H1 (cell line): ENCODE measurements at regions not wholly inside any gene's neighbourhood (a gene's known extent, or its start where the extent isn't known, plus 50 kb on each side); places are given as distances from the start of the nearest gene placed in this dataset.

Source experiments
- CTCF ChIA-PET: fragments of 300-600 bp; sonication (Branson Sonifier 250); formaldehyde crosslinking; loops from one replicate; lab custom pipeline; 2021; ENCODE audit not compliant: partially characterized antibody; lab: Charles Lee
- POLR2A ChIA-PET: fragments of 300-600 bp; sonication (Branson Sonifier 250); formaldehyde crosslinking; loops from one replicate; lab custom pipeline; 2021; ENCODE audit warnings: inconsistent platforms; ENCODE audit not compliant: partially characterized antibody; lab: Charles Lee
- DNase-seq, 2 experiments: peaks; one replicate each; pipeline versions ENCODE4 v3.0.0 to v3.0.0-alpha.2; 2010 to 2022; ENCODE audit warnings: low spot score in 2 of 2, low read depth in 1 of 2, mixed read lengths in 1 of 2
- FAIRE-seq: peaks from 2 replicates; lab custom pipeline; 2011; peaks lifted over from hg19 to GRCh38; lab: Jason Lieb, UNC
- H2AFZ ChIP-seq: 2 replicates; pipeline ENCODE4 v1.8.1; 2012; ENCODE audit warnings: low read length, inconsistent platforms
- H2AK5ac ChIP-seq: 2 replicates; pipeline ENCODE4 v1.6.1; 2013; ENCODE audit warnings: low read depth, low read length
- H2BK120ac ChIP-seq: replicated peaks from 2 replicates; pipeline ENCODE3; 2013; ENCODE audit warnings: low read depth, low read length, inconsistent platforms
- H2BK12ac ChIP-seq: 2 replicates; pipeline ENCODE4 v1.6.1; 2013; ENCODE audit warnings: low read depth, low read length
- H2BK15ac ChIP-seq: 2 replicates; pipeline ENCODE4 v1.6.1; 2013; ENCODE audit warnings: low read length
- H2BK20ac ChIP-seq: 2 replicates; pipeline ENCODE4 v1.6.1; 2013; ENCODE audit warnings: low read length
- H2BK5ac ChIP-seq: 2 replicates; pipeline ENCODE4 v1.6.1; 2013; ENCODE audit warnings: low read depth, low read length
- H3K14ac ChIP-seq: 2 replicates; pipeline ENCODE4 v1.6.1; 2013; ENCODE audit warnings: inconsistent platforms; ENCODE audit not compliant: insufficient read length
- H3K18ac ChIP-seq: 2 replicates; pipeline ENCODE4 v1.6.1; 2013; ENCODE audit warnings: low read length; ENCODE audit errors: extremely low read depth
- H3K23ac ChIP-seq: 2 replicates; pipeline ENCODE4 v1.6.1; 2013; ENCODE audit warnings: inconsistent platforms; ENCODE audit not compliant: insufficient read length
- H3K23me2 ChIP-seq: 2 replicates; pipeline ENCODE4 v1.6.1; 2013; ENCODE audit warnings: low read depth, low read length
- H3K27ac ChIP-seq: 2 replicates; pipeline ENCODE4 v1.6.1; 2011; ENCODE audit warnings: low read depth, low read length, inconsistent platforms
- H3K27me3 ChIP-seq, 4 experiments: replicated peaks in 1 of 4; 1 replicate in 1 of 4; 2 replicates in 3 of 4; pipeline versions ENCODE4 v1.6.1 to v1.8.1; 2011 to 2013; ENCODE audit warnings: low read length in 3 of 4, mild to moderate bottlenecking in 3 of 4, inconsistent platforms in 2 of 4, mixed read lengths in 2 of 4, moderate library complexity in 1 of 4; ENCODE audit not compliant: control insufficient read depth in 3 of 4, insufficient read depth in 3 of 4; ENCODE audit errors: extremely low read depth in 1 of 4
- H3K36me3 ChIP-seq, 4 experiments: 2 replicates each; pipeline versions ENCODE4 v1.6.1 to v1.8.1; 2011 to 2013; ENCODE audit warnings: mild to moderate bottlenecking in 4 of 4, low read length in 3 of 4, moderate library complexity in 2 of 4, control low read depth in 1 of 4, inconsistent platforms in 1 of 4; ENCODE audit not compliant: insufficient read depth in 4 of 4, control insufficient read depth in 2 of 4
- H3K4ac ChIP-seq: replicated peaks from 2 replicates; pipeline ENCODE3; 2013; ENCODE audit warnings: low read length, low read depth, mixed read lengths, inconsistent platforms; ENCODE audit not compliant: insufficient read length
- H3K4me1 ChIP-seq, 4 experiments: replicated peaks in 1 of 4; 1 replicate in 1 of 4; 2 replicates in 3 of 4; pipeline versions ENCODE4 v1.6.1 to v1.8.1; 2011 to 2013; ENCODE audit warnings: low read length in 3 of 4, inconsistent platforms in 2 of 4, mixed read lengths in 1 of 4; ENCODE audit not compliant: insufficient read depth in 4 of 4, control insufficient read depth in 3 of 4
- H3K4me2 ChIP-seq, 2 experiments: 2 replicates each; pipeline versions ENCODE4 v1.6.1 to v1.8.1; 2011 to 2013; ENCODE audit warnings: low read depth in 2 of 2, low read length in 2 of 2, control low read depth in 1 of 2, inconsistent platforms in 1 of 2, mild to moderate bottlenecking in 1 of 2; ENCODE audit not compliant: insufficient read depth in 1 of 2
- H3K4me3 ChIP-seq, 4 experiments: fragments of 200-600, 300-600 bp in 1 of 4; sonication (generic), shearing (Covaris generic), sonication (Bioruptor Twin) in 1 of 4; 2 replicates each; pipeline versions ENCODE4 v1.5.1 to v1.8.1; 2011 to 2016; ENCODE audit warnings: low read length in 4 of 4, low read depth in 3 of 4, control low read depth in 2 of 4, inconsistent platforms in 2 of 4, mild to moderate bottlenecking in 2 of 4, mixed read lengths in 1 of 4, moderate library complexity in 1 of 4; ENCODE audit not compliant: insufficient read depth in 2 of 4; ENCODE audit errors: extremely low read depth in 1 of 4
- H3K56ac ChIP-seq: replicated peaks from 2 replicates; pipeline ENCODE3; 2013; ENCODE audit warnings: low read depth, mild to moderate bottlenecking, mixed read lengths, low read length, inconsistent platforms; ENCODE audit not compliant: insufficient read length
- H3K79me1 ChIP-seq: 2 replicates; pipeline ENCODE4 v1.6.1; 2013; ENCODE audit warnings: low read depth, low read length, control low read depth
- H3K79me2 ChIP-seq, 2 experiments: 2 replicates each; pipeline versions ENCODE4 v1.6.1 to v1.8.1; 2012 to 2013; ENCODE audit warnings: low read length in 2 of 2, mild to moderate bottlenecking in 2 of 2, inconsistent platforms in 1 of 2; ENCODE audit not compliant: insufficient read depth in 2 of 2, control insufficient read depth in 1 of 2
- H3K9ac ChIP-seq, 4 experiments: replicated peaks in 1 of 4; 1 replicate in 1 of 4; 2 replicates in 3 of 4; pipeline versions ENCODE4 v1.6.1 to v1.8.1; 2011 to 2013; ENCODE audit warnings: low read depth in 3 of 4, low read length in 3 of 4, control low read depth in 2 of 4, mild to moderate bottlenecking in 2 of 4, moderate library complexity in 2 of 4, inconsistent platforms in 1 of 4; ENCODE audit errors: extremely low read depth in 1 of 4
- H3K9me3 ChIP-seq, 2 experiments: 2 replicates each; pipeline versions ENCODE4 v1.6.1 to v1.8.1; 2012 to 2013; ENCODE audit warnings: mild to moderate bottlenecking in 2 of 2, moderate library complexity in 2 of 2, control low read depth in 1 of 2, inconsistent platforms in 1 of 2, low read depth in 1 of 2, low read length in 1 of 2, mixed read lengths in 1 of 2; ENCODE audit not compliant: insufficient read depth in 2 of 2
- H4K20me1 ChIP-seq, 2 experiments: replicated peaks in 1 of 2; 2 replicates each; pipeline versions ENCODE3 to v1.8.1; 2011 to 2013; ENCODE audit warnings: inconsistent platforms in 2 of 2, low read length in 2 of 2, mild to moderate bottlenecking in 1 of 2; ENCODE audit not compliant: insufficient read depth in 2 of 2, control insufficient read depth in 1 of 2
- H4K5ac ChIP-seq: 2 replicates; pipeline ENCODE4 v1.6.1; 2013; ENCODE audit warnings: low read length, low read depth, mixed read lengths, inconsistent platforms; ENCODE audit not compliant: insufficient read length
- H4K8ac ChIP-seq: 2 replicates; pipeline ENCODE4 v1.8.0; 2013; ENCODE audit warnings: mild to moderate bottlenecking, moderate library complexity, low read length, inconsistent platforms; ENCODE audit not compliant: insufficient read depth; ENCODE audit errors: extremely low read depth
- H4K91ac ChIP-seq: replicated peaks from 2 replicates; pipeline ENCODE3; 2013; ENCODE audit warnings: low read length, mixed read lengths, inconsistent platforms; ENCODE audit not compliant: insufficient read length
- CEBPB ChIP-seq: IDR thresholded peaks from 2 replicates; pipeline ENCODE4 v1.6.1; 2012; ENCODE audit warnings: low read depth, low read length
- CREB1 ChIP-seq: IDR thresholded peaks from 2 replicates; pipeline ENCODE4 v1.6.1; 2012; ENCODE audit warnings: inconsistent platforms
- JUN ChIP-seq: IDR thresholded peaks from 2 replicates; pipeline ENCODE4 v1.6.1; 2011; ENCODE audit warnings: low read depth, mild to moderate bottlenecking, improper control_type of control experiment, low read length
- KDM1A ChIP-seq: fragments of 200-600, 300-600 bp; sonication (generic); IDR thresholded peaks from 2 replicates; pipeline ENCODE4 v1.7.1; 2016; ENCODE audit warnings: mild to moderate bottlenecking, low read length, borderline replicate concordance
- PHF8 ChIP-seq: fragments of 200-600 bp; sonication (generic); conservative IDR thresholded peaks from 2 replicates; pipeline ENCODE4 v1.7.1; 2012; ENCODE audit warnings: low read depth, mild to moderate bottlenecking, inconsistent platforms, low read length, moderate library complexity
- SP2 ChIP-seq: IDR thresholded peaks from 2 replicates; pipeline ENCODE4 v1.6.1; 2012; ENCODE audit warnings: mild to moderate bottlenecking, low read length, inconsistent platforms
- ZNF274 ChIP-seq: IDR thresholded peaks from 2 replicates; pipeline ENCODE4 v1.7.0; 2012; ENCODE audit warnings: low read length, borderline replicate concordance; ENCODE audit errors: extremely low read depth
- whole genome bisulfite sequencing, 2 experiments: shearing (Covaris generic) in 1 of 2; methylation state at CpG; one replicate each; pipeline versions ENCODE4 v1.1.6 to v1.1.7; 2013 to 2015; ENCODE audit warnings: low lambda C conversion rate in 2 of 2, mixed read lengths in 2 of 2, inconsistent platforms in 1 of 2, low coverage in 1 of 2, missing lambda C conversion rate in 1 of 2; ENCODE audit not compliant: insufficient replicate concordance in 2 of 2, insufficient coverage in 1 of 2, insufficient read length in 1 of 2; ENCODE audit errors: extremely low coverage in 1 of 2, missing lambda C conversion rate in 1 of 2; 5-methylcytosine and 5-hydroxymethylcytosine counted together

GRCh38 chr18:25815659-25816058 lies 274.8 kb downstream of the SS18 start:
- Histone ChIP-seq H3K14ac (no peak overlapping the region), H4K5ac (no peak overlapping the region), H4K8ac (no peak overlapping the region), H3K4me3 (no peak overlapping the region), H3K79me1 (no peaks in the 10 kb centered on the region), H3K36me3 (no peaks in the 10 kb centered on the region), H4K91ac (no peak overlapping the region), H3K9ac (no peak overlapping the region), H2AK5ac (no peak overlapping the region), H3K27me3 (no peaks in the 10 kb centered on the region; a peak in 1 of 7 replicates), H3K4me2 (no peak overlapping the region), H3K27ac (no peak overlapping the region), H2BK120ac (no peak overlapping the region), H4K20me1 (no peaks in the 10 kb centered on the region), H3K9me3 (no peaks in the 10 kb centered on the region), H3K4me1 (no peaks in the 10 kb centered on the region), H3K79me2 (no peaks in the 10 kb centered on the region), H3K23me2 (no peaks in the 10 kb centered on the region), H3K18ac (no peak overlapping the region), H2BK20ac (no peak overlapping the region), H2AFZ (peak overlapping the region; percentile 46; the same call in 1 of the 2 replicates), H2BK12ac (no peak overlapping the region), H3K4ac (no peak overlapping the region), H3K23ac (no peak overlapping the region), H2BK15ac (no peak overlapping the region), H2BK5ac (no peak overlapping the region), H3K56ac (no peak overlapping the region)
- ChIA-PET CTCF (interaction anchor here (0.8 to 1.3 kb wide), 4 partner anchors 9 to 35 kb away, joined by 3 read pairs; no protein-coding TSS in a partner anchor), POLR2A (no interaction called here)
- 90% methylated on average over 3 of the region's 3 CpGs; no CpG with 5 or more reads in 1 of the 2 experiments for WGBS, 2 experiments
- TF ChIP-seq JUN (no peak), SP2 (no peak), CREB1 (no peak), CEBPB (no peak), ZNF274 (no peak), KDM1A (no peak), PHF8 (no peak)
- no peak for DNase-seq
- no peak for FAIRE-seq
